NCI-H2227 treated with DMSO at 0.1 percent for 48 hours (cell line): ENCODE measurements at regions not wholly inside any gene's neighbourhood (a gene's known extent, or its start where the extent isn't known, plus 50 kb on each side); places are given as distances from the start of the nearest gene placed in this dataset.

ENCODE experiments used
- DNase-seq: peaks from one replicate; lab custom pipeline; 2025; lab: John Stamatoyannopoulos, UW

DNA sequence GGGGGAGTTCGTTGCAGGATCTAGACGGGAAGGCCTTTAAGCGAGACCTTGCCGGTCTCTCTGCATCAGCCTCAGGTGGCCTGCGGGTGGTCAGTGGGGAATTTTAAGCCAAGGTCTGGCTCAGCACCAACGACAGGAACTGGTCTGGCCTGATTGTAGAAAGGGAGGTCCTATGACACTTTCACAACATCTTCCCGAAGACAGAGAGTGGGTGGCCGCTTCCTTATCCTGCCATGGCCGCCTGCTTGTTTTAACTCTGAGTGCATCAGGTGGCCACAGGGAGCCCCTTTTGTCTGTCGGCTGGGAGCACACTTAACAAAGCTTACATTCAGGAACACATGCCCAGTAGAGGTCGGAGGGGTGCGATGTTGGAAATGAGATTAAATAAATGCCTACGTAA, 363.7 kb upstream of the MYT1L start:
- no peak for DNase-seq

DNA sequence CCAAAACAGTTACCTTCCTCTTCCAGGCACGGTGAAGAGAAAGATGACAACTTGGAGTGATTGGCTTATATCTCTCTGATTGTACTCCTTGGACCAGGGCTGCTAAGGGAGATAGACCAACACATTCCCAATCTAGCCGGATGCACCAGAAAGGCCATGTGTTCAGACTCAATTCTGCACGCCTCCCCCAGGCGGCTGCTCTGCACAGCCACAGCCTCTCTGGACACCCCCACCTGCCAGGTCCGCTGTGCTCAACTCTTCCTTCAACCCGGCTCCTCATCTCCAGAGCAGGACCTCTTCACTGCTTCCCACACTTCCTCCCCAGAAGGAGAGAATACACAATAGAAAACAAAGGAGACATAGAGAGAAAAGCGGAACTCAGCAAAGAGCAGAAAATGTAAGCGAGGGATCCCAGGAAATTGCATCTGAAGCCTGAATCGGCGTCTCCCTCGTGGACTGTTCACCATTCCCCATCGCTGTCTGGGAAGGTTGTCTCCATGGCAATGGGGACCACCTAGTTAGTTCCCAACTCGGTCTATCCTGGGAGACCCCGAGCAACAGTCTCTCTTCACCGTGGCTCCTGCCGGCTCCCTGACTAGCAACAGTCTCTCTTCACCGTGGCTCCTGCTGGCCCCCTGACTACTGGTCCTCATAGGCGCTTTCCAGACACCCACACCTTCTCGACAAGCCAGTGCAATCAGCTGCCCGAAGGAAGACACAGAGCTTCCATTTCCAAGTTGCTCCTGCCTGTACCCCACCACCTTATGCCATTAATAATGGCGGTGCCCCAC, 361.7 kb upstream of the MYT1L start:
- no peak for DNase-seq

DNA sequence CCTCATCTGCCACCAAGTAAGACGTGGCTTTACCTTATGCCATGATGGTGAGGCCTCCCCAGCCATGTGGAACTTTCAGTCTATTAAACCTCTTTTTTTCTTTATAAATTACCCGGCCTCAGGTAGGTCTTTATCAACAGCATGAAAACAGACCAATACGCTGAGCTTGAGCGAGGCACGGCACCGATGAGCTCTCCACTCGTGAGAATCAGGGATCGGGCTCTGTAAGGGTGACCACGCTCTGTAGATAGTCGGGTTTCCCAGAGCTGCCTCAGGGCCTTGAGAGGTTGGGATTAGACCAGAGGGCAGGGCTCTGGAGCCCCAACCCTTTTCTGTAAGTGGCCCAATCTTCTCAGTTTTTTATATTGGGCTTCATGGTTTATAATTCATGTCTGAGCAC, 360.3 kb upstream of the MYT1L start:
- no peak for DNase-seq

DNA sequence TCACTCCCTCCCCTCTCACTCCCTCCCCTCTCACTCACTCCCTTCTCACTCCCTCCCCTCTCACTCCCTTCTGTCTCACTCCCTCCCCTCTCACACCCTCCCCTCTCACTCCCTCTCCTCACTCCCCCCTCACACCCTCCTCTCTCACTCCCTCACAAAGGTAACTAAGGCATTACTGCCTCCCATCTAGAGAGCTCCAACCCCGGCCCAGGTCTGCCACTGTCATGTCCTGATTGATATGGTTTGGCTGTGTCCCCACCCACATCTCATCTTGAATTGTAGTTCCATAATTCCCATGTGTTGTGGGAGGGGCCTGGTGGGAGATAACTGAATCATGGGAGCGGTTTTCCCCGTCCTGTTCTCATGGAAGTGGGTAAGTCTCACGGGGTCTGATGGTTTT, 359.9 kb upstream of the MYT1L start:
- no peak for DNase-seq

DNA sequence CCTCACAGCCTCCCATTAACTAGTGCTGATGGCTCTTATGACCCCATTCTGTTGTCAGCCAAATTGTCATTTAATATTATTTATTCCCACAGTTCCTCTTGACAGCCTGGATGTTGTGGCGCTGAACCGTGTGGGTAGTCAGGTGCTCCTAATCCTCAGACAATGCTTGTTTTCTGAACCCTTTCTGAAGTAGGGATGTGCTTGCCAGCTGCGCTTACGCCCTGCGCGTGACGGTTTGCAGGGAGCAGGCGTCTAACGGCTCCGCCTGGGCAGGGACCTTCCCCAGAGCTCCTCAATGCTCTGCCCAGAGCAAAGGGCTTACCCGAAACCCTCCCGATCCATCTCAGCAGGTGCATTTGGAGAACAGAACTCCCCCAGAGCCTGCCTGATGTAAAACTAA, 358.2 kb upstream of the MYT1L start:
- DNase-seq: no peak

DNA sequence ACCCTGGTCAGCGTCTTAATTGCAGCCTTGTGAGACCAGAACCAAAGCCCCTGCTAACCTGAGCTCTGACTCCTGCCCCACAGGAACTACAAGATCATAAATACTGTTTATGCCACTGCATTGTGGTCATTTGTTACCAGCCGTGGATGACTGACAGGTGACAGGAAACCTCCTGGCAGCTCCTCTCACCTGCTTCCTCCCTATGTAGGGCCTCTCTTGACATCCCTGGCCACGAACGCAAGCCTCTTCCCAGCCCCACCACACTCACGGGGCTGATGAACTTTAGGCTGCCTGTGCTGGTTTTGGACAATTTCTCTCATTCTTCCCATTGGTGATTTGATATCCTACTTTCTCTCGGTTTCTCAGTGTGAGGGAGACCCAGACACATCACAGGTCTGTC, 357.2 kb upstream of the MYT1L start:
- DNase-seq: no peak

DNA sequence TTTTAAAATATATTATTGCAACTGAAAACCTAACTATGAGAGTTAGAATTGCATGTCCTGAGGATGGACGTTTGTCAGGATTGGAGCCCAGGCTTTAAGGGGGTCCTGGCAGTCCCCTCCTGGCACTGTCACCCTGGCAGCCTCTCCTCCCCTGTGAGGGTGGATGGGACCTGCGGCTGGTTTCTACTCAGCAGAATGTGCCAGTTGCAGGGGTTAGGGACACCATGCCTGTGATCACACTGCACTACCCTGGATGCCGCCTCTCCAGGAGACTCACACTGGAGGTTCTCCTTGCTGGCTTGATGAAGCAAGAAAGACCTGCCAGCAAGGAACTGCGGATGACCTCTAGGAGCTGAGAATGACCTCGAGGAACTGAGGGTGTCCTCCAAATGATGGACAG, 356.7 kb upstream of the MYT1L start:
- no peak for DNase-seq

DNA sequence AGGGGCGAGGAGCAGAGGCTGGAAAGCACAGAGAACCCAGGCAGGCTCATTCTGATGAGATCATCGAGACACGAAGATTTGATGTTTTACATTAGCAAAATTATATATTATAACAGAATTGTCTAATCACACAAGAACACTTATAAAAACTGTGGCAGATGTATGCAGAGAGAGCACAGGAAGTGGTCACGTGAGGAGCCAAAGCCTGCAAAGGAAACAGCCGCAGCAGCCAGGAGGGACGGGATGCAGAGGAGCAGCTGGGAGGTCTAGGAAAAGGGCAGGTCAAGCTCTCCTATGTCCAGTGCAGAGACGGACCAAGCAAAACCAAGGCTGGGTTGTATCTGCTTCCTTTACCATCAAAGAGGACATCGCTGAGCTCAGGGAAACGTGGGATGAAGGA, 355.1 kb upstream of the MYT1L start:
- no peak for DNase-seq

DNA sequence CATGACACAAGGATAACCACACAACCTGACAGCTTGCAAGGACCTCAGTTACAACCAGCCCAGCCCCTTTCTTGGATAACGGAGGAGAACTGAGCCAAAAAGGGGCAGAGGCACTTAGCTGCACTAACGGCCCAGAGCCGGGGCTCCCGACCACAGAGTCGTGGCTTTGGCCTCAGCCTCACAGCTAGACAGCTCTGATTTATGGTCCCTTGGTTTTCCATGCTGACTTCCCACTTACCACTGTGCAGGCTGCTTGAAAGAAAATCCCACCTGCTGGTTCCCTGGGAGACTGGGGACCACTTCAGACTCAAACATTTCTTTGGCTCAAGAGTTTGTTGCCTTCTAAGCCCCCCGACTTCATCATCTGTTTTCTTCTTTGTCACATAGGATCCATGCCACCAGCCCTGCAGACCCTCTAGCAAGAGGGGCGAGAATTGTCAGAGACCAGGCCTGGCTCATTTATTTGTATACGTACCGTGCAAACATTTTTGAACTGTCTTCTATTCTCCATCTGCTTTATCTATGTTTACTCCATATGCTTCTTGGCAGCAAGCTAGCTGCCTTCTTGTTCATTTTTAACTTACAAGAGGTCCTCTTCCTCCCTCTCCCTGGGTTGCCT, 352.6 kb upstream of the MYT1L start:
- no peak for DNase-seq

DNA sequence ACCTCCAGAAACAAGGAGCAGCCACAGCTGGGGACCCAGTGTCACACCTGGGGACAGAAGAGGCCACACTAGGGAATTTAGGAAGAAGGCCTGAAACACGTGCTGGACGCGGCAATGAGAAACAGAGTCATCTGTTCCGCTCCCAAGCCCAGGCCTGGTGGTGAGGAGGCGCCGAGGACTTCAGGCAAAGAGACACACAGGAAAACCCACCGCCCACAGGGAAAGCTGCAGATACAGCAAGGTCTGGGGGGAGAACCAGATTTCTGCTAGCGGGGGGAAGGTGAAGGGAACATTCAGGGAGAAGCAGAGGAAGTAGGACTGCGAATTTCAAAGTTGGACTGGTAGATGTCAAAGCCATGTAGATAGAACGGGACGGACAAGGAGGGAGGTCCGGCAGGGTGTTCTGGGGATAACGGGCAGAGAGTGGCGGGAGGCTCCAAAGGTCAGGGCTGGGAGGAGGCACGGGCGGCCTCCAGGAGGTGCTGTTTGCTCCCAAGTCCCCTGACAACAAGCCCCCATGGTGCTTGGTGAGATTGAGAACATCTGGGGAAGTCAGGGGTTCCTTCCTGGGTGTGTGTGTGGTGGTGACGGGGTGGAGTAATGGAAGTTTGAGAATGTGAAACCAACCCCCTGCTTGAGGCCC, 351.7 kb upstream of the MYT1L start:
- DNase-seq: no peak

DNA sequence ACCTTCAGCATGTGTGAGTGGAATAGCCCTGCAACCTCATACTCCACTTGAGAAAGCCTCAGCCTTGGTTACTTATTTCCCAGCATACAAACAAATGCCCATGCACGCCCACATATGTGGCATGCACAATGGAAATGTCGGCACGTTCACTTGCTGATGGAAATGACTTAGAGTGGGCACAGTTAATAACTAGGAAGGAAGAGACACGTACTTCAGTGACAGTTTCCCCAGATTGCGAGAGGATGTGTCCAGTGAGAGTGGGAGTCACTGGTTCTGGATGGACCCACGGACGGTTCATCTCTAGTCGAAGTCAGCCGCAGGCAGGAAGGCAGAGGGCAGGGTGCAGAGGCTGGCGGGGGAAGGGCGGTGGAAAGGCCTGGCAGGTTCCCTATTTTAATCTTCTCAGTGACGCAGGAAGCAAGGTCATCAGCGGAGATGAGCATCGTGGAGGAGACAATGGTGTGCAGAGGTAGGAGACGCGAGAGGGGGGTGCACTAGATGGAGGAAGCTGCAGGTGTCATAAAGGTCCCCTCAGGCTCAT, 350.7 kb upstream of the MYT1L start:
- no peak for DNase-seq

DNA sequence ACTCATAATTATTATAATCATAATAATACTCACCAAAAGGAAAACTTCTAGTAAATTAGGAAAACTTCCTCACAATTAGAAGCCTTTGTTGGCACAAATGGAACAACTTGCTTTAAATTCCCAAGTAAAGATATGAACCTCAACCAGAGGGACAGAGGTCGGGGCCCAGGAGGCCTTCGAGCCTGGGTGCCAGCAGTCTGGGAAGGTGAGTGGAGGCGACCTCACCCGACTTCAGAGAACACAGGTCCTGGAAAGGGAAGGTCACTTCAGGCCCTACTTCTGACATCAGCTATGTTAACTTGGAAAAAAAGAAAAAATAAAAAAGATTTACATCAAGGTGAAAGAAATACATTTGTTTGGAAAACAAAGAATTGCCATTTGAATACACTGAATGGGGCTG, 350.0 kb upstream of the MYT1L start:
- DNase-seq: no peak

DNA sequence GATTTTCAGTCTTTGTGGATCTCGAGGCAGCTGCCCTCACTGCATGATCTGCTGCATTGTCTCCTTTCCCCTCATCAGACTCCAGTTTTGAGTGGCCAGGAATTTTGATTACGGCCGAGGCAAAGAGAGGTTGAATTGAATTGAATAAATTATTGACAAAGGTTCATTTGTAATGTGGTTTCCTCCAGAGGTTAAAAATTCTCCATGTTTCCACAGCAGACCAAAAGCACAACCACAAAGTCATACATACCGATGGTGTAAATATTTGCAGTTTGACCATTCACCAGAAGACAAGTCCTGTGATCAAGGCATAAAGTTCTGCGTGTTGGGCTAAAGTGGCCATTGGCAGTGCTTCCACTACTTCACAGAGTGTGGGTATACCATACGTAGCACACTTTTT, 343.8 kb upstream of the MYT1L start:
- DNase-seq: no peak

DNA sequence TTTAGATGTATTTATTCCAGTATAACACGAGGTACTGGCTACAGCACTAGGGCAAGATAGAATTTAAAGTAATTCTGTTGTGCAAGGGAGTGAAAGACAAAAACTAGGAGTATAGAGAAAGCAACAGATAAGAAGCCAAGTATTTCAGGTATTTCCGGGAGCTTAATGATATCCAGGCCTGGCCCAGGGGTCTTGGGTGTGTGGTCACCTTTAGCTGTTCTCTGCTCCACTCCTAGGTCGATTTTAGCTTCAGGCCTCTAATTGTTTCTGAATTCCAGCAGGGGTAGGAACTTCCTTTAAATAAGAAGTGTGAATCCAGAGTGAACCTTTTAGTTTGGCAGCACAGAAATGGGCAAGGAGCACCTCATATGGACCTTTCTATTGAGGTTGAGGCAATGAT, 342.3 kb upstream of the MYT1L start:
- DNase-seq: no peak

DNA sequence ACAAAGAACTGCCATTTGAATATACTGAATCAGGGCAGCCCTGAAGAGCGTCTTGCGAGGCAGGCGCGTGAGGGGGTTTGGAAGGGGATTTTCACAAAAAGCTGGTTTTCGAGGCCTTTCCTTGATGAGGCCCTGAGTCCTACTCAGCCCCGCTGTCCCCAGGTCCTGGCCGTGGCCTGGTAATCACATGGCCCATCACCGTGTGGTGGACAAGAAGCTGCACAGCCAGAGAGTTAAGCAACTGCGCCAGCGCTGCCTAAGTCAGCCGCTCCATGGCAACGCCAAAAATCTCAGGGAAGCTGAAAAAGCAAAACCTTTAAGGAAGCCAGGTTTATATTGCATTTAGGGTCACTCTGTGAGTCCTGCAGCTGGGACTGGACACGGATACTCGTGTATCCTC, 341.2 kb upstream of the MYT1L start:
- DNase-seq: no peak

DNA sequence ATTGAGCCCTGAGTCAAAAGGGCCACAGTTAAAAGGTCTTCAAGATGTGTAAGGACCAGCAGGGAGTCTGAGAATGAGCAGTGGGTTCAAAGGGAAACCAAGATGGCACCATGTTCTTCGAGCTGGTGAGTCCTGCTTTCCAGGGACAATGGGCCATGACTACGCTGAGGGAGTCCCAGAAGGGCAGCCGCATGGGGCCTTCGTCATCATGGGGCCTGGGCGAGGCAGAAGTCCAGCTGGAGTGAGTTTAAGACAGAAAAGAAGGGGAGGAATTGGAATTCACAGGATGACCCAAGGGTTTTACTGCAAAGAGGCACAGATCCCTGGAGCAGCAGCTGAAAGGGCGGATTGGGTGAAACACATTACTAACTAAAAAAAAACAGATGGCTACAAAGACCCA, 340.8 kb upstream of the MYT1L start:
- no peak for DNase-seq

DNA sequence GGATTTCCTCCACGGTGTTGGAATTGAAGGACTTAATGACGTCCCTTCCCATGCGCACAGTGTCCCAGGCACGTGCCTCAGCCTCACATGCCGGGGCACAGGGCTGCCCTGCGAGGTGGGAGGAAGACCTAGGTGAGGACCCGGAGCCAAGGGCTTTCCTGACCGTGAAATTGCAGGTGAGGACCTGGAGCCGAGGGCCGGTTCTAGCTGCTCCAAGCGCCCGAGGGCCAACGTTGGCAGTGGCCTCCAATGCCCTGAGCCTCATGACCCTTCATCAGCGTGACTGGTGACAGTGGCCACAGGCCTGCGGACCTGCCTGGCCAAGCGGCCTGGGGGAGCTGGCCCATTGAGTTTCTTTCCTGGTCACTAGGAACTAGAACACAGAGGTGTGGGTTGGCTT, 338.2 kb upstream of the MYT1L start:
- no peak for DNase-seq

DNA sequence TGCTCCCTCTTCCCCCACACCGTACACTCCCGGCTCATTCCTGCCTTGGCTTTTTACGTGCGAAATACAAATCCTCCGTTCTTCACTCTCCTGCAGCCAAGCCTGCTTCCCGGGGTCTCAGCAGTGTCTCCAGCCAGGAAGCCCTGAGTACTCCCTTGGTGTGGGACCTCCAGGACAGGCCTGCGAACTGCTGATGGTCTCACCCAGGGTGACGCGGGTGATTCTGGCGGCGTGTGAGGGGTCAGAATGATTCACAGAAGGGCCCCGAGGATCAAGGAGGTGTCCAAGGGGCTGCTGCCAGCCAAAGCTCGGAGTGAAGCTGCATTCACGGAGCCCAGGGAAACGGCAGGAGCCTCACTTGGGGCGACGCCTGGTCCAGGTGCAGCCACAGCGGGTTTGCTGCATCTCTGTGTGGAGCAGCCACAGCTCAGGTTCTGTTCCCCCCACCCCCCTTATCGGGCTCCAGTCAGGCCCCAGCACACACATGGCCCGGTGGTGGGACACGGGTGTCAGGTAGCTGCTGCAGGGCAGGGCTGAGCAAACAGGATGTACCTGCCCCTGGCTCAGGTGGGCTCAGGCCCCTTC, 337.7 kb upstream of the MYT1L start:
- DNase-seq: no peak

DNA sequence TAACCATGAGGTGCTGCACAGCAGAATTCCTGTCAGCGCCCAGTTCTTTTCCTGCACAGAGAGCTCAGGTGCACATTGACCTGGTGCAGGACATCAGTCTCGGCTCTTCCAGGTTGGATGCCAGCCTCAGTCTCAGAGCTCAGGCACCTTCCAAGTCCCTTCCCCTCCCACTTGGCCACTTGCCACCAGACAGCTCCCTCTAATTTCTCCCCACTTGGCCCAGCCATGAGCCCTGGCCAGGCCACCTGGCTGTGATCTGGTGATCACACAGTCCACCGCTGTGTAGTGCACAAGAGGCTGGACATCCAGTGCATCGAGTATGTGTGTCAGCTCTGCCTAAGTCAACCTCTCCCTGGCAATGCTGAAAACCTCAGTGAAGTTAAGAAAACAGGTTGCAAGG, 336.6 kb upstream of the MYT1L start:
- DNase-seq: no peak

DNA sequence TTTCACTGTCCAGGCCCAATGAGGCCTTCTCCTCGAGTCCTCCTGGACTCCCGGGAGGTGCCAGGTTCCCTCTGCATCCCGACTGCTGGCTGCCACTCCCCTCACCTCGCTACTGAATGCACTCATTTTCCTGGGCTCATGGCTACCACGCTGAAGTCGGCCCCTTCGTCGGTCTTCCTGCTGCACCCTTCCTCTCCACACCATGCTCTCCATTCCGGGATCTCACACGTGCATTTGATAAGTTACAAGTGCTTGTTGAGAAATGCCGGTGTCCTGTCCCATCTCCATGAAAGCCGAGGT, 334.7 kb upstream of the MYT1L start:
- DNase-seq: no peak

DNA sequence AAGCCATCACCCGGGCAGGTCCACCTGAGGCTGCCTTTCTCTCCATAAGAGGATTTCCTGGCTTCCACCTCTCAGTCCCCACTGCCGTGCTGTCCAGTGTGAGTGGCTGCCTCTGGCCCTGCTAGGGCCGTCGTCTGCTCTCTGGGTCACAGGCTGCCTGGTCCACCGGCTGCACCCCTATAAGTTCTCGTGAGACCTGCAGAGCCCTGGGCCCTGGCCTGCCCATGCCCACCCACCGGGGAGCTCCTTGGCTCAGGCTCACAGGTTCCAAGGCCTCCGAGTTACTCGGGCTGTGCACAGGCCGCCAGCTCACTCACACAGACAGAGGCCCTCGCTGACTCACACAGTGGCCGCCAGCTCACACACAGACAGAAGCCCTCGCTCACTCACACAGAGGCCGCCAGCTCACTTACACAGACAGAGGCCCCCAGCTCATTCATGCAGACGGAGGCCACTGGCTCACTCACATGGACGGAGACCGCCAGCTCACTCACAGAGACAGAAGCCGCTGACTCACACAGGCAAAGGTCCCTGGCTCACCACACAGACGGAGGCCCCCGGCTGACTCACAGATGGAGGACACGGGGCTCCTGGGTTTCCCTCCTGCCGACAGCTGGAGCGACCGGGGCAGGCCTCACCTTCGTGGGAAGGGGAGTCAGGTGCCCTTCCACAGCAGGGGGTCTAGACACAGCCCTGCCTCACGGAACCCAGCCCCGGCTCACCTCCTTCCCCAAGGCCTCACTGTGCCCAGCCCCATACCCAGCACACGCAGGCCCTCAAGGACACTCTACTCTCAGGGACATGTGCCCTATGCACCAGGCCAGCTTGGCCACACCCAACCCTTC, 334.1 kb upstream of the MYT1L start:
- no peak for DNase-seq

DNA sequence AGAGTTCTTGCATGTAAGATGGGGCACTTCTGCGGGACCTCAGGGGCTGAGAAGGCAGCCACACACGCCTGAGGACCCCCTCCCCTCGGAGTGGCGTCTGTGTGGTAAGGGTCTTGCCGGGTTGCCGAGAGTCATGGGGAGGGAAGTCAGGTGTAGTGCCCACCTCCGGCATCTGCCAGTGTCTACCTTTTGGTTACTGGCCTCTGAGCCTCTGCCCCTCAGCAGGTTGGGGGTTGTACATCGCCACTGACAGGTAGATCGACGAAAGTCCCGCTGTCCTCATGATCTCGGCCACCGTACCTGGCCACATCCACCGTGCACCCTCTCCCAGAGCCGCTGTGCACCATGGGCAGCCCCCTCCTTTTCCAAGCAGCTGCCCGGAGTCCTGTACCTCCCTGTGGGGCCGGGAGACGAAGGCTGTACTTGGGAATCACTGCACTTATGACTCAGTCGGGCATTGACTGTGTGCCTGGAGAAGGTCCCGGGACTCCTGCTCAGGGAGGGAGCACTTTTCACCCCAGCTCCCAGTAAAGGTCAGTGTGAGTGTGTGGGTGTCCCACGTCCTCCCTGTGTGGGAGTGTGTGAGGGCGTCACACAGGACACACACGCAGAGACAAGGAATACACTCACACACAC, 332.4 kb upstream of the MYT1L start:
- DNase-seq: no peak
